H9 (cell line): ENCODE measurements at regions not wholly inside any gene's neighbourhood (a gene's known extent, or its start where the extent isn't known, plus 50 kb on each side); places are given as distances from the start of the nearest gene placed in this dataset.

ENCODE experiments used
- DNase-seq: peaks from one replicate; pipeline ENCODE4 v3.0.0-alpha.2; 2017
- H2AFZ ChIP-seq: one replicate; pipeline ENCODE4 v1.6.1; 2013; ENCODE audit warnings: mild to moderate bottlenecking, low read length, control low read depth, moderate library complexity
- H2AK5ac ChIP-seq: 2 replicates; pipeline ENCODE4 v1.6.1; 2013; ENCODE audit warnings: low read length, control low read depth, mixed read lengths; ENCODE audit not compliant: insufficient read length
- H2BK120ac ChIP-seq: one replicate; pipeline ENCODE4 v1.6.1; 2013; ENCODE audit warnings: low read depth, mild to moderate bottlenecking, low read length, control low read depth, inconsistent platforms; ENCODE audit not compliant: poor library complexity, severe bottlenecking
- H2BK12ac ChIP-seq: 2 replicates; pipeline ENCODE4 v1.6.1; 2013; ENCODE audit warnings: low read length, control low read depth, mixed read lengths, low read depth; ENCODE audit not compliant: insufficient read length
- H2BK15ac ChIP-seq: 2 replicates; pipeline ENCODE4 v1.6.1; 2013; ENCODE audit warnings: low read depth, low read length, control low read depth
- H2BK20ac ChIP-seq: one replicate; pipeline ENCODE4 v1.6.1; 2013; ENCODE audit warnings: low read depth, mild to moderate bottlenecking, low read length, control low read depth, inconsistent platforms; ENCODE audit not compliant: poor library complexity, severe bottlenecking
- H2BK5ac ChIP-seq: 2 replicates; pipeline ENCODE4 v1.6.1; 2013; ENCODE audit warnings: low read length, control low read depth, mixed read lengths; ENCODE audit not compliant: insufficient read length
- H3K14ac ChIP-seq: 2 replicates; pipeline ENCODE4 v1.6.1; 2013; ENCODE audit warnings: low read length, control low read depth; ENCODE audit not compliant: insufficient read depth
- H3K18ac ChIP-seq: 2 replicates; pipeline ENCODE4 v1.6.1; 2013; ENCODE audit warnings: low read depth, mild to moderate bottlenecking, mixed read lengths, low read length, control low read depth; ENCODE audit not compliant: insufficient read length
- H3K23ac ChIP-seq: 2 replicates; pipeline ENCODE4 v1.6.1; 2013; ENCODE audit warnings: low read length, control low read depth, mixed read lengths, low read depth; ENCODE audit not compliant: insufficient read length
- H3K23me2 ChIP-seq: 2 replicates; pipeline ENCODE4 v1.6.1; 2013; ENCODE audit warnings: low read depth, mild to moderate bottlenecking, mixed read lengths, low read length, control low read depth; ENCODE audit not compliant: insufficient read length, poor library complexity, severe bottlenecking
- H3K27ac ChIP-seq: 2 replicates; pipeline ENCODE4 v1.5.1; 2013; ENCODE audit warnings: low read length, control low read depth, mixed read lengths, low read depth; ENCODE audit not compliant: insufficient read length
- H3K27me3 ChIP-seq: 2 replicates; pipeline ENCODE4 v1.6.1; 2013; ENCODE audit warnings: low read length, control low read depth, inconsistent platforms; ENCODE audit not compliant: insufficient read depth
- H3K4ac ChIP-seq: 2 replicates; pipeline ENCODE4 v1.6.1; 2013; ENCODE audit warnings: low read depth, mild to moderate bottlenecking, control low read depth, inconsistent platforms, low read length, moderate library complexity
- H3K4me1 ChIP-seq: 2 replicates; pipeline ENCODE4 v1.6.1; 2013; ENCODE audit warnings: low read length, control low read depth, inconsistent platforms; ENCODE audit not compliant: insufficient read depth
- H3K4me2 ChIP-seq: 2 replicates; pipeline ENCODE4 v1.6.1; 2013; ENCODE audit warnings: low read length, control low read depth, mixed read lengths; ENCODE audit not compliant: insufficient read length, insufficient read depth
- H3K56ac ChIP-seq: 2 replicates; pipeline ENCODE4 v1.6.1; 2013; ENCODE audit warnings: low read depth, mild to moderate bottlenecking, mixed read lengths, low read length, control low read depth; ENCODE audit not compliant: insufficient read length
- H3K79me1 ChIP-seq: 2 replicates; pipeline ENCODE4 v1.6.1; 2013; ENCODE audit warnings: low read depth, mild to moderate bottlenecking, moderate library complexity, low read length, control low read depth, inconsistent platforms; ENCODE audit not compliant: insufficient read depth, poor library complexity, severe bottlenecking
- H3K79me2 ChIP-seq: 2 replicates; pipeline ENCODE4 v1.6.1; 2013; ENCODE audit warnings: low read length, control low read depth, inconsistent platforms; ENCODE audit not compliant: insufficient read depth
- H3K9ac ChIP-seq: 2 replicates; pipeline ENCODE4 v1.6.1; 2013; ENCODE audit warnings: low read length, control low read depth, mixed read lengths; ENCODE audit not compliant: insufficient read length; ENCODE audit errors: extremely low read depth
- H3K9me3 ChIP-seq: one replicate; pipeline ENCODE4 v1.6.1; 2013; ENCODE audit warnings: low read depth, low read length, inconsistent platforms; ENCODE audit not compliant: control insufficient read depth
- H3T11ph ChIP-seq: one replicate; pipeline ENCODE4 v1.6.1; 2013; ENCODE audit warnings: mild to moderate bottlenecking, low read length, control low read depth, inconsistent platforms
- H4K20me1 ChIP-seq: one replicate; pipeline ENCODE4 v1.6.1; 2013; ENCODE audit not compliant: control insufficient read depth, insufficient read length, insufficient read depth
- H4K5ac ChIP-seq: 2 replicates; pipeline ENCODE4 v1.6.1; 2013; ENCODE audit warnings: low read depth, mild to moderate bottlenecking, mixed read lengths, low read length, control low read depth; ENCODE audit not compliant: insufficient read length
- H4K8ac ChIP-seq: replicated peaks from 2 replicates; pipeline ENCODE4 v1.6.1; 2013; ENCODE audit warnings: low read length, control low read depth, mixed read lengths, low read depth; ENCODE audit not compliant: insufficient read length
- H4K91ac ChIP-seq: 2 replicates; pipeline ENCODE4 v1.6.1; 2013; ENCODE audit warnings: low read depth, mild to moderate bottlenecking, moderate library complexity, mixed read lengths, low read length, control low read depth; ENCODE audit not compliant: insufficient read length
- H3K27ac Mint-ChIP-seq, 3 experiments: 2 replicates in 2 of 3; 3 replicates in 1 of 3; pipeline ENCODE4 v1.8.0; 2020 to 2021; ENCODE audit warnings: mixed read lengths in 3 of 3, mild to moderate bottlenecking in 1 of 3, moderate library complexity in 1 of 3
- H3K27me3 Mint-ChIP-seq: 2 replicates; pipeline ENCODE4 v1.8.0; 2021; ENCODE audit warnings: low read depth, mild to moderate bottlenecking, moderate library complexity, mixed read lengths
- H3K36me3 Mint-ChIP-seq, 3 experiments: 2 replicates in 2 of 3; 3 replicates in 1 of 3; pipeline ENCODE4 v1.8.0; 2020 to 2021; ENCODE audit warnings: low read depth in 3 of 3, mixed read lengths in 3 of 3; ENCODE audit not compliant: insufficient read depth in 1 of 3
- H3K4me1 Mint-ChIP-seq, 2 experiments: 2 replicates each; pipeline ENCODE4 v1.8.0; 2020; ENCODE audit warnings: mixed read lengths in 2 of 2
- H3K4me3 Mint-ChIP-seq, 2 experiments: 2 replicates in 1 of 2; 3 replicates in 1 of 2; pipeline ENCODE4 v1.8.0; 2020 to 2021; ENCODE audit warnings: mild to moderate bottlenecking in 2 of 2, mixed read lengths in 2 of 2, moderate library complexity in 1 of 2
- H3K9me3 Mint-ChIP-seq, 2 experiments: 2 replicates in 1 of 2; 3 replicates in 1 of 2; pipeline ENCODE4 v1.8.0; 2020; ENCODE audit warnings: mild to moderate bottlenecking in 2 of 2, mixed read lengths in 2 of 2, moderate library complexity in 1 of 2
- TF ChIP-seq, protein P1 (sequence below): fragments of 200-600 bp; sonication (generic); conservative IDR thresholded peaks from 3 replicates; pipeline ENCODE4 v1.8.0; 2021; ENCODE audit warnings: antibody characterized with exemption, mild to moderate bottlenecking

DNA sequence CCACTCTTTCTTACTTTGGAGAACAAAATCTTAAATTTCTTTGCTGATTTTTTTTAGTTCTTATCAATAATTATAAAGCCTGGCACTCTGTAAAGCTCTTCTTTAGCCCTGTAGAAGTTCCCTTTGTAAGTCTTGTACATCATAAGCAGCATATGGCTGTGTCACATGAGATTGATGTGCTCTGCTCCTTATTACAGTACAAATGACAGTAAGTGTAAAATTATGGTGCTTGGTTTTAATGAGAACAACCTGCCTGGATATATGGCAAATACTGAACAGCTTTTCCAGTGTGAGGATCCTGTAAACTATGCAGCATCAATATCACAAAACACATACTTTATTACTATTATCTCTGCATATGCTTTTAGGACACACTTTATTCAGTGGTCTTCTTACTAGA lies 145.9 kb upstream of the GNPDA2 start:
- Histone ChIP-seq H2AFZ (no peak overlapping the region), H3K23ac (no peak overlapping the region), H2BK120ac (no peak overlapping the region), H3K27me3 (no peaks in the 10 kb centered on the region), H3K14ac (no peak overlapping the region), H4K20me1 (no peaks in the 10 kb centered on the region), H4K91ac (no peak overlapping the region), H2BK5ac (no peak overlapping the region), H3K4me2 (no peak overlapping the region), H2BK15ac (no peak overlapping the region), H3T11ph (no peak overlapping the region), H3K18ac (no peak overlapping the region), H3K79me1 (no peaks in the 10 kb centered on the region), H3K23me2 (no peaks in the 10 kb centered on the region), H3K56ac (no peak overlapping the region), H3K9ac (no peak overlapping the region), H2BK12ac (no peak overlapping the region), H3K27ac (no peak overlapping the region), H3K79me2 (no peaks in the 10 kb centered on the region), H2AK5ac (no peak overlapping the region), H4K5ac (no peak overlapping the region), H3K4me1 (no peaks in the 10 kb centered on the region), H4K8ac (no peak overlapping the region), H2BK20ac (no peak overlapping the region), H3K4ac (no peak overlapping the region), H3K9me3 (no peaks in the 10 kb centered on the region)
- TF ChIP-seq, protein P1, sequence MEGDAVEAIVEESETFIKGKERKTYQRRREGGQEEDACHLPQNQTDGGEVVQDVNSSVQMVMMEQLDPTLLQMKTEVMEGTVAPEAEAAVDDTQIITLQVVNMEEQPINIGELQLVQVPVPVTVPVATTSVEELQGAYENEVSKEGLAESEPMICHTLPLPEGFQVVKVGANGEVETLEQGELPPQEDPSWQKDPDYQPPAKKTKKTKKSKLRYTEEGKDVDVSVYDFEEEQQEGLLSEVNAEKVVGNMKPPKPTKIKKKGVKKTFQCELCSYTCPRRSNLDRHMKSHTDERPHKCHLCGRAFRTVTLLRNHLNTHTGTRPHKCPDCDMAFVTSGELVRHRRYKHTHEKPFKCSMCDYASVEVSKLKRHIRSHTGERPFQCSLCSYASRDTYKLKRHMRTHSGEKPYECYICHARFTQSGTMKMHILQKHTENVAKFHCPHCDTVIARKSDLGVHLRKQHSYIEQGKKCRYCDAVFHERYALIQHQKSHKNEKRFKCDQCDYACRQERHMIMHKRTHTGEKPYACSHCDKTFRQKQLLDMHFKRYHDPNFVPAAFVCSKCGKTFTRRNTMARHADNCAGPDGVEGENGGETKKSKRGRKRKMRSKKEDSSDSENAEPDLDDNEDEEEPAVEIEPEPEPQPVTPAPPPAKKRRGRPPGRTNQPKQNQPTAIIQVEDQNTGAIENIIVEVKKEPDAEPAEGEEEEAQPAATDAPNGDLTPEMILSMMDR: no peak
- H3K4me3 Mint-ChIP-seq: no peak overlapping the region
- peaks cover 2% of the 10 kb centered on the region; the same call in 1 of the 2 replicates for H3K27me3 Mint-ChIP-seq
- H3K9me3 Mint-ChIP-seq: no peaks in the 10 kb centered on the region
- no peak overlapping the region for H3K27ac Mint-ChIP-seq
- no peaks in the 10 kb centered on the region for H3K36me3 Mint-ChIP-seq
- H3K4me1 Mint-ChIP-seq: peaks cover 8 to 10% of the 10 kb centered on the region in 2 experiments
- DNase-seq: no peak
